ENCODE measurements at regions not wholly inside any gene's neighbourhood (a gene's known extent, or its start where the extent isn't known, plus 50 kb on each side); places are given as distances from the start of the nearest gene placed in this dataset.

- Histone ChIP-seq H3K4me3 (no peak overlapping the region), H3K4me1 (peaks cover 0 to 4% (median 0%) of the 10 kb centered on the region in 4 donors), H3K27me3 (no peaks in the 10 kb centered on the region), H3K36me3 (no peaks in the 10 kb centered on the region), H3K27ac (no peak overlapping the region), H3K9me3 (no peaks in the 10 kb centered on the region)
- 51% methylated on average over 5 of the region's 15 CpGs for WGBS (ENCODE audit: insufficient coverage, low coverage, low lambda C conversion rate, missing lambda C conversion rate)
- ATAC-seq (peak; percentile 44 to 56 (median 50)), DNase-seq (peak in 1 of 3 donors; percentile 28)
- TF ChIP-seq CTCF (IDR thresholded peaks at IDR 0.05) (no peak), POLR2A (IDR thresholded peaks at IDR 0.05) (no peak)
- intact Hi-C loops (cut with DNase I) = no loop called here
These were observed 58.8 kb downstream of the NAV1 start for GRCh38 chr1:201597551-201598230.

DNA sequence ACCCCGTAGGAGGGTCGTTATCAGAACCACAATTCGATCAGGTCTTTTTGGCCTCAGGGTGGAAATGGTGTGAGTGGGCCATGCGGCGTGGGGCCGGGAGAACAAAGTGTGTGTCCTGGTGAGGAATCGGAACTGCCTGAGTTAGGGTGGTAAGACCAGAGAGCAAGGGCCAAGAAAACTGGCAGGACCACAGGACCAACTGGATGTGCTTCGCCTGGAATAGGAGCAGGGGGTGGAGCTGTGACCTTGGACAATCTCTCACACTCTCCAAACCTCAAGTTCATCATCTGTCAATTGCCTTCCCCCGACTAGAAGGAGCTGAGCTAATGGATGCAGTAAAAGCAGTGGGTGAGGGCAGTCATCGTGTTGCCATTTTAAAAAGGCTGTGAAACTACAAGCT, 59.5 kb downstream of the NAV1 start:
- ATAC-seq (no peak), DNase-seq (no peak)
- Histone ChIP-seq H3K36me3 (no peaks in the 10 kb centered on the region), H3K4me3 (no peak overlapping the region), H3K9me3 (no peaks in the 10 kb centered on the region), H3K27me3 (no peaks in the 10 kb centered on the region), H3K4me1 (peaks cover 0 to under 1% (median 0%) of the 10 kb centered on the region in 4 donors), H3K27ac (no peak overlapping the region)
- WGBS (ENCODE audit: insufficient coverage, low coverage, low lambda C conversion rate, missing lambda C conversion rate) = 84% methylated on average over 10 of the region's 10 CpGs
- intact Hi-C loops (cut with DNase I) = no loop called here
- TF ChIP-seq POLR2A (IDR thresholded peaks at IDR 0.05) (no peak), CTCF (IDR thresholded peaks at IDR 0.05) (no peak)

DNA sequence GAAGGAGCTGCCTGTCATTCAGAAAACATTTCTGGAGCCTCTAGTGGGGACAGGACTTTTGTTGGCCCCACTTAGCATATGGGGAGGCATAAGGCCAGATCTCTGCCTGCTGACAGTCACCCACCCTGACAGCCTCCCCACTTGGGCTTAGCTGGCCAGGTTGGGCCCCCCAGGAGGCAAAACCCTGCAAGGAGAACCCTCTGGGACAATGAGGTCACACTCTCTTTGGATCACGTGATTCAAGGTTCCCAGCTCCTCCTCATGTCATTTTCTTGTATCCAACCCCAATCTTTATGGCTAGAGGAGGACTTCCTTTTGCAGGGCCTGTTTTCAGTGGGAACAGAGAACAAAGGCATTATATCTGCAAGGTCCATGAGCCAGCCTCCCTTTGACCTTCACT, 60.0 kb downstream of the NAV1 start:
- Histone ChIP-seq H3K27ac (no peak overlapping the region), H3K4me3 (no peak overlapping the region), H3K4me1 (no peaks in the 10 kb centered on the region), H3K36me3 (no peaks in the 10 kb centered on the region), H3K27me3 (no peaks in the 10 kb centered on the region), H3K9me3 (no peaks in the 10 kb centered on the region)
- intact Hi-C loops (cut with DNase I) = no loop called here
- no peak for DNase-seq
- TF ChIP-seq POLR2A (IDR thresholded peaks at IDR 0.05) (no peak), CTCF (IDR thresholded peaks at IDR 0.05) (no peak)
- no peak for ATAC-seq
- WGBS (ENCODE audit: insufficient coverage, low coverage, low lambda C conversion rate, missing lambda C conversion rate) = no CpG with 5 or more reads among the region's 1 CpG

GRCh38 chr1:201599548-201599947, 60.6 kb downstream of the NAV1 start:
- H3K27ac ChIP-seq = no peak overlapping the region
- no peak for TF ChIP-seq POLR2A (IDR thresholded peaks at IDR 0.05)
- no peak for TF ChIP-seq CTCF (IDR thresholded peaks at IDR 0.05)
- no peaks in the 10 kb centered on the region for H3K4me1 ChIP-seq
- H3K4me3 ChIP-seq = no peak overlapping the region
- 95% methylated on average over 6 of the region's 8 CpGs for WGBS (ENCODE audit: insufficient coverage, low coverage, low lambda C conversion rate, missing lambda C conversion rate)
- H3K36me3 ChIP-seq = no peaks in the 10 kb centered on the region
- H3K27me3 ChIP-seq = no peaks in the 10 kb centered on the region
- no peaks in the 10 kb centered on the region for H3K9me3 ChIP-seq
- intact Hi-C loops (cut with DNase I) = no loop called here
- DNase-seq = no peak
- no peak for ATAC-seq

Measured in right lobe of liver (tissue), 6 donors.